GM12874 (cell line): ENCODE measurements at regions not wholly inside any gene's neighbourhood (a gene's known extent, or its start where the extent isn't known, plus 50 kb on each side); places are given as distances from the start of the nearest gene placed in this dataset.

Experiments used
- CTCF ChIP-seq: IDR thresholded peaks from 2 replicates; pipeline ENCODE4 v1.5.1; 2011; ENCODE audit warnings: low read depth, mild to moderate bottlenecking, control low read depth, low read length, moderate library complexity; ENCODE audit not compliant: insufficient read depth

GRCh38 chr9:129239946-129240490, 62.0 kb upstream of the IER5L start:
- TF ChIP-seq CTCF, result no peak

GRCh38 chr9:129237803-129238202, 59.7 kb upstream of the IER5L start:
- no peak for TF ChIP-seq CTCF

GRCh38 chr9:129237164-129237611, 59.1 kb upstream of the IER5L start:
- TF ChIP-seq CTCF, result no peak

GRCh38 chr9:129236441-129237145, 58.5 kb upstream of the IER5L start:
- no peak for TF ChIP-seq CTCF

GRCh38 chr9:129235931-129236331, 57.9 kb upstream of the IER5L start:
- no peak for TF ChIP-seq CTCF

- no peak for TF ChIP-seq CTCF
Measured at GRCh38 chr9:129235041-129235930, 57.2 kb upstream of the IER5L start.

GRCh38 chr9:129234491-129234890, 56.4 kb upstream of the IER5L start:
- TF ChIP-seq CTCF, result no peak
